CD14-positive monocyte (primary cell): ENCODE measurements at regions not wholly inside any gene's neighbourhood (a gene's known extent, or its start where the extent isn't known, plus 50 kb on each side); places are given as distances from the start of the nearest gene placed in this dataset.

Source experiments
- DNase-seq, 3 donors: peaks; one replicate each; pipeline ENCODE4 v3.0.0-alpha.2; 2011 to 2022
- H2AFZ ChIP-seq: 2 replicates; pipeline ENCODE4 v1.6.0; 2012; ENCODE audit warnings: mild to moderate bottlenecking, low read depth, low read length, inconsistent platforms; ENCODE audit not compliant: insufficient read depth, poor library complexity, severe bottlenecking
- H3K27ac ChIP-seq, 2 donors: 1 replicate in 1 of 2; 2 replicates in 1 of 2; pipeline ENCODE4 v1.5.1; 2012 to 2013; ENCODE audit warnings: low read length in 2 of 2, control low read depth in 1 of 2, inconsistent platforms in 1 of 2, low read depth in 1 of 2, mild to moderate bottlenecking in 1 of 2
- H3K27me3 ChIP-seq, 2 donors: one replicate each; pipeline versions ENCODE4 v1.6.0 to v1.6.1; 2011 to 2013; ENCODE audit warnings: low read length in 2 of 2; ENCODE audit not compliant: control insufficient read depth in 2 of 2, insufficient read depth in 2 of 2
- H3K36me3 ChIP-seq, 2 donors: replicated peaks in 1 of 2; 1 replicate in 1 of 2; 2 replicates in 1 of 2; pipeline versions ENCODE4 v1.5.1 to v1.6.1; 2012 to 2013; ENCODE audit warnings: low read length in 2 of 2, control low read depth in 1 of 2, inconsistent platforms in 1 of 2, mild to moderate bottlenecking in 1 of 2; ENCODE audit not compliant: insufficient read depth in 2 of 2, control insufficient read depth in 1 of 2
- H3K4me1 ChIP-seq, 2 donors: 1 replicate in 1 of 2; 2 replicates in 1 of 2; pipeline versions ENCODE4 v1.5.1 to v1.6.1; 2012 to 2013; ENCODE audit warnings: low read length in 2 of 2, control low read depth in 1 of 2, inconsistent platforms in 1 of 2, mild to moderate bottlenecking in 1 of 2, moderate library complexity in 1 of 2; ENCODE audit not compliant: insufficient read depth in 2 of 2, control insufficient read depth in 1 of 2
- H3K4me2 ChIP-seq: replicated peaks from 2 replicates; pipeline ENCODE3; 2012; ENCODE audit warnings: low read length, moderate library complexity, mild to moderate bottlenecking; ENCODE audit not compliant: poor library complexity, severe bottlenecking; ENCODE audit errors: extremely low read depth
- H3K4me3 ChIP-seq, 3 experiments: fragments of 200-600 bp in 1 of 3; sonication (generic) in 1 of 3; replicated peaks in 1 of 3; 1 replicate in 2 of 3; 2 replicates in 1 of 3; pipeline ENCODE4 v1.5.1; 2011 to 2013; ENCODE audit warnings: low read length in 3 of 3, mild to moderate bottlenecking in 3 of 3, control low read depth in 2 of 3, low read depth in 2 of 3, inconsistent platforms in 1 of 3, moderate library complexity in 1 of 3
- H3K79me2 ChIP-seq: 2 replicates; pipeline ENCODE4 v1.6.0; 2012; ENCODE audit warnings: mild to moderate bottlenecking, control low read depth, inconsistent platforms, low read length, moderate library complexity; ENCODE audit not compliant: insufficient read depth
- H3K9ac ChIP-seq: 2 replicates; pipeline ENCODE4 v1.6.0; 2017; ENCODE audit warnings: low read length, mild to moderate bottlenecking; ENCODE audit not compliant: insufficient read depth, poor library complexity, severe bottlenecking
- H3K9me3 ChIP-seq, 2 donors: replicated peaks in 1 of 2; 1 replicate in 1 of 2; 2 replicates in 1 of 2; pipeline versions ENCODE4 v1.5.1 to v1.6.1; 2012 to 2013; ENCODE audit warnings: low read length in 2 of 2, control low read depth in 1 of 2; ENCODE audit not compliant: control insufficient read depth in 1 of 2, insufficient read depth in 1 of 2
- H4K20me1 ChIP-seq: 2 replicates; pipeline ENCODE4 v1.6.0; 2012; ENCODE audit warnings: mild to moderate bottlenecking, low read length, control low read depth, moderate library complexity; ENCODE audit not compliant: insufficient read depth
- H3K27ac Mint-ChIP-seq, 7 donors: one replicate each; pipeline ENCODE4 v1.8.0; 2020; ENCODE audit warnings: mild to moderate bottlenecking in 7 of 7, mixed read lengths in 7 of 7, moderate library complexity in 6 of 7, inconsistent platforms in 2 of 7
- H3K27me3 Mint-ChIP-seq, 3 donors: one replicate each; pipeline ENCODE4 v1.8.0; 2021 to 2022; ENCODE audit warnings: low read depth in 3 of 3, mild to moderate bottlenecking in 3 of 3, mixed read lengths in 3 of 3, moderate library complexity in 3 of 3, inconsistent platforms in 1 of 3
- H3K36me3 Mint-ChIP-seq, 2 donors: one replicate each; pipeline ENCODE4 v1.8.0; 2020; ENCODE audit warnings: mixed read lengths in 2 of 2, inconsistent platforms in 1 of 2, mild to moderate bottlenecking in 1 of 2
- H3K4me1 Mint-ChIP-seq: one replicate; pipeline ENCODE4 v1.8.0; 2020; ENCODE audit warnings: mild to moderate bottlenecking, mixed read lengths
- H3K4me3 Mint-ChIP-seq, 2 donors: one replicate each; pipeline ENCODE4 v1.8.0; 2020; ENCODE audit warnings: mild to moderate bottlenecking in 2 of 2, mixed read lengths in 2 of 2, moderate library complexity in 1 of 2
- H3K9me3 Mint-ChIP-seq, 7 donors: one replicate each; pipeline ENCODE4 v1.8.0; 2020 to 2022; ENCODE audit warnings: mixed read lengths in 7 of 7, mild to moderate bottlenecking in 6 of 7, moderate library complexity in 6 of 7, inconsistent platforms in 2 of 7
- WGBS: methylation state at CpG from one replicate; pipeline ENCODE4 v1.1.5; 2013; ENCODE audit warnings: missing lambda C conversion rate; ENCODE audit not compliant: insufficient coverage; 5-methylcytosine and 5-hydroxymethylcytosine counted together
- intact Hi-C, 2 donors: fragments of 100-400 bp; cut with micrococcal nuclease; formaldehyde crosslinking; loops; one replicate each; pipeline versions ENCODE4 v1.15.0 to v1.15.1; 2023
- TF ChIP-seq, protein P1 (sequence below): fragments of 200-600 bp; IDR thresholded peaks from one replicate; pipeline ENCODE4 v1.8.0; 2022; ENCODE audit warnings: antibody characterized with exemption, mild to moderate bottlenecking

DNA sequence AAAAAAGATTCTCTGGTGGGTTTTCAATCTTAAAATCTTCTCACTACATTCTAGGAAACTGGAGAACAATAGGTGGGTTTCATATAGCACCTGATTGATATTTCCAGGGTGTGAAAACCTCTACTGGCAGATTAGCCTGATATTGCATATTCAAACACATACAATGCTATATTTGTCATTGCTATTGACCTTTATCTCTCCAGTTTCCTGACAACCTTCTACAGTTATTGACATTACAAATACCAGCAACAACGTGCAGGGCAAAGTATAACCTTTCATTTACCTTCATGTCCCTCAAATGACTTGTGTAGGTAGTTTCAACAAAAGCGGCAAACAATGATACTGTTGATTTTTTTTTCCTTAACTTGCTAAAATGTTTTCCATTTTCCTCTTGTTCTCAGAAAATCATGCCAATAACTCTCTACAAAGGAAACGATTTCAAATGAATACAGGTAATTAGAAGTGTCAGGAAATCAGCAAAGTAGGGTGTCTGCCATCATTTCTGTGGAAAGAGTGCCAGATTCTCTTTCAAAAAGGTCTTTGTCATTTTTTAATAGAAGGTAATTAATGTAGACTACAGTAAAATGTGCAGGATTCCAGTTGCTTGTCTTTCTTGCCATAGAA lies 72.6 kb upstream of the CDIN1 start:
- Histone ChIP-seq H3K4me3 (no peak overlapping the region), H3K79me2 (no peaks in the 10 kb centered on the region), H4K20me1 (no peaks in the 10 kb centered on the region), H3K4me1 (no peaks in the 10 kb centered on the region), H3K27me3 (no peaks in the 10 kb centered on the region), H2AFZ (no peak overlapping the region), H3K9me3 (no peaks in the 10 kb centered on the region), H3K4me2 (no peak overlapping the region), H3K27ac (no peak overlapping the region), H3K9ac (no peak overlapping the region), H3K36me3 (no peaks in the 10 kb centered on the region)
- TF ChIP-seq, protein P1, sequence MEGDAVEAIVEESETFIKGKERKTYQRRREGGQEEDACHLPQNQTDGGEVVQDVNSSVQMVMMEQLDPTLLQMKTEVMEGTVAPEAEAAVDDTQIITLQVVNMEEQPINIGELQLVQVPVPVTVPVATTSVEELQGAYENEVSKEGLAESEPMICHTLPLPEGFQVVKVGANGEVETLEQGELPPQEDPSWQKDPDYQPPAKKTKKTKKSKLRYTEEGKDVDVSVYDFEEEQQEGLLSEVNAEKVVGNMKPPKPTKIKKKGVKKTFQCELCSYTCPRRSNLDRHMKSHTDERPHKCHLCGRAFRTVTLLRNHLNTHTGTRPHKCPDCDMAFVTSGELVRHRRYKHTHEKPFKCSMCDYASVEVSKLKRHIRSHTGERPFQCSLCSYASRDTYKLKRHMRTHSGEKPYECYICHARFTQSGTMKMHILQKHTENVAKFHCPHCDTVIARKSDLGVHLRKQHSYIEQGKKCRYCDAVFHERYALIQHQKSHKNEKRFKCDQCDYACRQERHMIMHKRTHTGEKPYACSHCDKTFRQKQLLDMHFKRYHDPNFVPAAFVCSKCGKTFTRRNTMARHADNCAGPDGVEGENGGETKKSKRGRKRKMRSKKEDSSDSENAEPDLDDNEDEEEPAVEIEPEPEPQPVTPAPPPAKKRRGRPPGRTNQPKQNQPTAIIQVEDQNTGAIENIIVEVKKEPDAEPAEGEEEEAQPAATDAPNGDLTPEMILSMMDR: no peak
- no peaks in the 10 kb centered on the region for H3K4me1 Mint-ChIP-seq
- intact Hi-C loops: no loop called here
- no peak overlapping the region for H3K27ac Mint-ChIP-seq
- H3K9me3 Mint-ChIP-seq: no peaks in the 10 kb centered on the region
- 43% methylated on average over 1 of the region's 3 CpGs for WGBS
- no peak overlapping the region for H3K4me3 Mint-ChIP-seq
- peaks cover 0 to 4% (median 3%) of the 10 kb centered on the region in 3 donors for H3K27me3 Mint-ChIP-seq
- no peak for DNase-seq
- H3K36me3 Mint-ChIP-seq: no peaks in the 10 kb centered on the region

DNA sequence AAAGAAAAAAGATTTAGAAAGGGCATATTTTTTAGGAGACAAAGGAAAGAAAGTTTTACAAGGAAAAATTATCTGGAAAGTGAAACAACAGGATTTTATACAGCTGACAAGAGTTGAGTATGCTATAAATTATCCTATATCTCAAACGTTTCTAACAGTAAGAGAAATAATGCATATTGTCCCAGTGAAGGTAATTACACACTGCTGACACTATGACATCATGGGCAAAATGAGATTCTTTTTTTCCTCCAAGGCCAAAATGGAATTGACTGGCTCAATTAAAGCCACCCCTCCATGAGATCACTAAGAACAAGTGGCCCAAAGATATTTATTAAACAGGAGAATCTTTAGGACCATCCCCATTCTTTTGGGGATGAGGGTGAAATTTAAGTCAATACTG lies 72.0 kb upstream of the CDIN1 start:
- no peak overlapping the region for H3K4me3 ChIP-seq
- Mint-ChIP-seq H3K4me3 (no peak overlapping the region), H3K36me3 (no peaks in the 10 kb centered on the region), H3K9me3 (no peaks in the 10 kb centered on the region), H3K27ac (no peak overlapping the region), H3K4me1 (no peaks in the 10 kb centered on the region), H3K27me3 (peaks cover 0 to 3% (median 2%) of the 10 kb centered on the region in 3 donors)
- WGBS: no CpG with 5 or more reads among the region's 1 CpG
- TF ChIP-seq, protein P1: no peak
- no peaks in the 10 kb centered on the region for H4K20me1 ChIP-seq
- intact Hi-C loops: no loop called here
- DNase-seq: no peak
- H3K27me3 ChIP-seq: no peaks in the 10 kb centered on the region
- H3K4me2 ChIP-seq: no peak overlapping the region
- no peaks in the 10 kb centered on the region for H3K79me2 ChIP-seq
- no peak overlapping the region for H3K27ac ChIP-seq
- no peak overlapping the region for H3K9ac ChIP-seq
- no peaks in the 10 kb centered on the region for H3K36me3 ChIP-seq
- H3K9me3 ChIP-seq: no peaks in the 10 kb centered on the region
- H3K4me1 ChIP-seq: no peaks in the 10 kb centered on the region
- H2AFZ ChIP-seq: no peak overlapping the region
